Calu3 (cell line): ENCODE measurements at regions not wholly inside any gene's neighbourhood (a gene's known extent, or its start where the extent isn't known, plus 50 kb on each side); places are given as distances from the start of the nearest gene placed in this dataset.

ENCODE experiments used
- BruUV-seq: library from RNA; stranded (reverse); fragments of 400-500 nt; replicated peaks from 2 replicates; lab custom pipeline; 2021; lab: Mats Ljungman, UMichigan
- CTCF ChIA-PET: fragments of 300-600 bp; sonication (Branson Sonifier 250); formaldehyde crosslinking; loops from one replicate; lab custom pipeline; 2022; ENCODE audit warnings: antibody characterized with exemption; lab: Charles Lee
- DNase-seq: peaks from one replicate; pipeline ENCODE4 v3.0.0; 2022
- H3K27ac Mint-ChIP-seq: one replicate; pipeline ENCODE4 v1.8.0; 2022; ENCODE audit warnings: mixed read lengths; ENCODE audit not compliant: unreplicated experiment
- H3K27me3 Mint-ChIP-seq: one replicate; pipeline ENCODE4 v1.8.0; 2022; ENCODE audit warnings: mixed read lengths; ENCODE audit not compliant: unreplicated experiment
- H3K36me3 Mint-ChIP-seq: one replicate; pipeline ENCODE4 v1.8.0; 2022; ENCODE audit warnings: mild to moderate bottlenecking, moderate library complexity, mixed read lengths; ENCODE audit not compliant: insufficient read depth, unreplicated experiment
- H3K4me1 Mint-ChIP-seq: one replicate; pipeline ENCODE4 v1.8.0; 2022; ENCODE audit warnings: mild to moderate bottlenecking, low read depth, mixed read lengths; ENCODE audit not compliant: unreplicated experiment
- H3K4me3 Mint-ChIP-seq: one replicate; pipeline ENCODE4 v1.8.0; 2022; ENCODE audit warnings: mild to moderate bottlenecking, low read depth, moderate library complexity, mixed read lengths; ENCODE audit not compliant: unreplicated experiment
- H3K9me3 Mint-ChIP-seq: one replicate; pipeline ENCODE4 v1.8.0; 2022; ENCODE audit warnings: low read depth, mixed read lengths; ENCODE audit not compliant: unreplicated experiment
- intact Hi-C: fragments of 100-400 bp; cut with micrococcal nuclease; formaldehyde crosslinking; loops from one replicate; pipeline ENCODE4 v1.10.0; 2022; ENCODE audit not compliant: unreplicated experiment
- TF ChIP-seq, protein P1 (sequence below): fragments of 200-600 bp; IDR thresholded peaks from one replicate; pipeline ENCODE4 v1.8.0; 2022; ENCODE audit warnings: antibody characterized with exemption; ENCODE audit not compliant: unreplicated experiment

DNA sequence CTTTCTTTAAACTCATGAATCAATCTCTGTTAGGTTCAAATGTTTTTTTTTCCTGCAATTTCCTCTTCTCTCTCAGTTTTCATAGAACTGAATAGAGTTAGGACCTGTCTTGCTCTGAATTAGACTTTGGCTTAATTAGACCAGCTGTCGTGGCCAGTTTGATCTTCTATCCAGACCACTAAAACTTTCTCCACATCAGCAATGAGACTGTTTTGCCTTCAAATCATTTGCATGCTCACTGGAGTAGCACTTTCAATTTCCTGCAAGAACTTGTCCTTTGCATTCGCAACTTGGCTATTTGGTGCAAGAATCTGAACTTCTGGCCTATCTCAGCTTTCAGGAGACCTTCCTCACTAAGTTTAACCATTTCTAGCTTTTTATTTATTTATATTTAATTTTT, 2002.2 kb upstream of the PIK3C3 start:
- intact Hi-C loops = no loop called here
- TF ChIP-seq, protein P1, sequence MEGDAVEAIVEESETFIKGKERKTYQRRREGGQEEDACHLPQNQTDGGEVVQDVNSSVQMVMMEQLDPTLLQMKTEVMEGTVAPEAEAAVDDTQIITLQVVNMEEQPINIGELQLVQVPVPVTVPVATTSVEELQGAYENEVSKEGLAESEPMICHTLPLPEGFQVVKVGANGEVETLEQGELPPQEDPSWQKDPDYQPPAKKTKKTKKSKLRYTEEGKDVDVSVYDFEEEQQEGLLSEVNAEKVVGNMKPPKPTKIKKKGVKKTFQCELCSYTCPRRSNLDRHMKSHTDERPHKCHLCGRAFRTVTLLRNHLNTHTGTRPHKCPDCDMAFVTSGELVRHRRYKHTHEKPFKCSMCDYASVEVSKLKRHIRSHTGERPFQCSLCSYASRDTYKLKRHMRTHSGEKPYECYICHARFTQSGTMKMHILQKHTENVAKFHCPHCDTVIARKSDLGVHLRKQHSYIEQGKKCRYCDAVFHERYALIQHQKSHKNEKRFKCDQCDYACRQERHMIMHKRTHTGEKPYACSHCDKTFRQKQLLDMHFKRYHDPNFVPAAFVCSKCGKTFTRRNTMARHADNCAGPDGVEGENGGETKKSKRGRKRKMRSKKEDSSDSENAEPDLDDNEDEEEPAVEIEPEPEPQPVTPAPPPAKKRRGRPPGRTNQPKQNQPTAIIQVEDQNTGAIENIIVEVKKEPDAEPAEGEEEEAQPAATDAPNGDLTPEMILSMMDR = no peak
- no peak for DNase-seq
- H3K4me3 Mint-ChIP-seq = no peak overlapping the region
- CTCF ChIA-PET = no interaction called here
- H3K27me3 Mint-ChIP-seq = no peaks in the 10 kb centered on the region
- peaks cover 4% of the 10 kb centered on the region for H3K4me1 Mint-ChIP-seq
- BruUV-seq = no TSS peak
- peaks cover 2% of the 10 kb centered on the region for H3K9me3 Mint-ChIP-seq
- no peaks in the 10 kb centered on the region for H3K36me3 Mint-ChIP-seq
- H3K27ac Mint-ChIP-seq = no peak overlapping the region

DNA sequence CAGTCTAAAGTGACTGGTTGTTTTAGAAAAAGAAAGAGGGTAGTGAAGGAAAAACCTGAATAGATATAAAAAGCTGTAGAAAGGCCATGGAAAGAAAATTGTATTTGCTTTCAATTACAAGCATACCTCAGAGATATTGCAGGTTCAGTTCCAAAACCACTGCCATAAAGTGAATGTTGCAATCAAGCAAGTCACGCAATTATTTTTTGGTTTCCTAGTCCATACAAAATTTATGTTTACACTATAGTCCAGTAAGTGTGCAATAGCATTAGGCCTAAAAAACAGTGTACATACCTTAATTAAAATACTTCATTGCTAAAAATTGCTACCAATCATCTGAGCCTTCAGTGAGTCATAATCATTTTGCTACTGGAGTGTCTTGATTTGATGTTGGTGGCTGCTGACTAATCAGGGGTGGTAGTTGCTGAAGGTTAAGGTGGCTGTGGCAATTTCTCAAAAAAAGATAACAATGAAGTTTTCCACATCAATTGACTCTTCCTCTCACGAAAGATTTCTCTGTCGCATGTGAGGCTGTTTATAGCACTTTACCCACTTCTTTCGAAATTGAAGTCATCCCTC, 2003.8 kb upstream of the PIK3C3 start:
- no peak for DNase-seq
- no peak overlapping the region for H3K27ac Mint-ChIP-seq
- intact Hi-C loops = no loop called here
- H3K4me3 Mint-ChIP-seq = no peak overlapping the region
- TF ChIP-seq, protein P1 = no peak
- peaks cover 20% of the 10 kb centered on the region for H3K4me1 Mint-ChIP-seq
- no peaks in the 10 kb centered on the region for H3K27me3 Mint-ChIP-seq
- CTCF ChIA-PET = no interaction called here
- H3K9me3 Mint-ChIP-seq = peaks cover 2% of the 10 kb centered on the region
- BruUV-seq = no TSS peak
- peaks cover 6% of the 10 kb centered on the region for H3K36me3 Mint-ChIP-seq

DNA sequence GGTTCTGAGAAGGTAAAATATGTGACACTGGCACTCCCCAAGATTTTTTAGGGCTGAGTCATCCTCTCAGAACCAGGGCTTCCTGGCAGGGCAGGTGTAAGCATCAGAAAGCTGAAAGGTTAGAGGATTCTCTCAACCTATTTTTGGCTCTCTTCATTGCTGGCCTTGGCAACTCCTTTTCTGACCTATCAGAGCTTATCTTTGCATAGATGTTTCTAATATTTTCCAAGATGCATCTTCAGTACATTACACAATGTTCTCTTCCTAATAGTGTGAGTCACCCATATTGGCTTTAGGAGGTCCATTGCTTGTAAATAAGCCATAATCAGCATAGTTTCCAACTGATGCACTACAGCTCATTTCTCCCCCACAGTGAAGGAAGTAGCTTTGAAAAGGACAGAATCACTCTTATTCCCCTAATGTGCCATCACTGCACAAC, 2008.4 kb upstream of the PIK3C3 start:
- Mint-ChIP-seq H3K27ac (peak overlapping the region; percentile 63), H3K4me1 (peaks cover 45% of the 10 kb centered on the region), H3K27me3 (no peaks in the 10 kb centered on the region), H3K36me3 (peaks cover 6% of the 10 kb centered on the region), H3K4me3 (no peak overlapping the region), H3K9me3 (no peaks in the 10 kb centered on the region)
- CTCF ChIA-PET = no interaction called here
- BruUV-seq = no TSS peak
- TF ChIP-seq, protein P1 = no peak
- intact Hi-C loops = loop anchor here (10.0 kb wide), 1 partner anchor 208 kb away; no protein-coding TSS in a partner anchor
- peak; percentile 64 for DNase-seq

DNA sequence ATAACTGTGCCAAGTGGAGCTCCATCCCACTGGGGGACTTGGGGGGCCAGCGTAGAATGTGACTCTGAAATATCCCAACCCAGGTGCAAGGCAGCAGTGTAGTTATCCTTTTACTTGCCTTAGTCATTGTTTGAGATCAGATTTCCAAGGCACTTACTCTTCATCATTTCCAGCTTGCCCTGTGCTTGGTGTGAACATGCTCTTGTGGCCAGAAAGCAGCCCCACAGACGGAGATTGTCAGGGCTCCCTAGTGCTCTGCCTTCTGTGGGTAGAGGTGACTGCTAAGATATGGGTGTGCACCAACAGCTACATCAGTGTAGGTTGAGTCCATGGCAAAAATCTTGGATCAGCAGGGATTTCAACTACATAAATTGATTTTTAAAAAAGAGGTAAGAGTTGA, 2010.0 kb upstream of the PIK3C3 start:
- Mint-ChIP-seq H3K9me3 (no peaks in the 10 kb centered on the region), H3K4me1 (peaks cover 45% of the 10 kb centered on the region), H3K36me3 (peaks cover 6% of the 10 kb centered on the region), H3K4me3 (no peak overlapping the region), H3K27me3 (no peaks in the 10 kb centered on the region), H3K27ac (peak overlapping the region; percentile 63)
- TF ChIP-seq, protein P1 = no peak
- DNase-seq = peak; percentile 1
- intact Hi-C loops = loop anchor here (10.0 kb wide), 1 partner anchor 210 kb away; no protein-coding TSS in a partner anchor
- no TSS peak for BruUV-seq
- CTCF ChIA-PET = no interaction called here
